MM.1S (cell line): ENCODE measurements at regions not wholly inside any gene's neighbourhood (a gene's known extent, or its start where the extent isn't known, plus 50 kb on each side); places are given as distances from the start of the nearest gene placed in this dataset.

Experiments used
- CTCF ChIP-seq: fragments of 300-600 bp; sonication (generic); IDR thresholded peaks from 2 replicates; pipeline ENCODE4 v1.5.1; 2016; ENCODE audit warnings: antibody characterized with exemption, low read length, mixed read lengths
- EZH2 ChIP-seq: fragments of 300-600 bp; sonication (generic); optimal IDR thresholded peaks from 2 replicates; pipeline ENCODE3; 2017; ENCODE audit warnings: low read depth, mild to moderate bottlenecking, antibody characterized with exemption, low read length, mixed read lengths
- EZH2phosphoT487 ChIP-seq: fragments of 300-600 bp; sonication (generic); IDR thresholded peaks from 2 replicates; pipeline ENCODE4 v1.6.1; 2018; ENCODE audit warnings: antibody characterized with exemption, low read length

DNA sequence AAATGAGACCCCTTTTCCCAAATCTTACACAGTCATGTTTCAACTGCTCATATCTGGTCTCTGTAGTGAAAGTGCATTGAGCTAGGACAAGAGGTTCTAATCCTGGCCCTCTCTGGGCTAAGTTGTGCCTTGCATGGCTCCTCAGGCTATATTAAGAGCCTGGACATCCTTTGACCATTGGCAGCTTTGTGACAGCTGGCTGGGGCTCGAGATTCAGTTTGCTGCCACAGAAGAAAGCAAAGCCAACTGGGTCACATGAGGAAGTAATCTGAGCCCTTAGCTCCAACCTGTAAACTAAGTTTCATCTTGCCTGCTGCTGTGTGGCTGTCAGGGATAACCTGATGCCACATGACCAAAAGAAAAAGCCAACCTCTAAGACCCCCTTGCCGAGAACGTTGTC, 51.8 kb upstream of the JADE1 start:
- TF ChIP-seq CTCF = no peak
- TF ChIP-seq EZH2 = no peak
- TF ChIP-seq EZH2phosphoT487 = no peak
